Activated CD4-positive, alpha-beta T cell treated with anti-CD3 and anti-CD28 coated beads, Interleukin-2, amount 50 U/mL, for 48 hours (primary cell): ENCODE measurements at regions not wholly inside any gene's neighbourhood (a gene's known extent, or its start where the extent isn't known, plus 50 kb on each side); places are given as distances from the start of the nearest gene placed in this dataset.
"Not testable (repeated sequence)": the region's sequence is repeated elsewhere in the genome, so short reads cannot be mapped to it uniquely, and the experiment has no call there.

Experiments used
- DNase-seq, 2 experiments: peaks; one replicate each; pipeline ENCODE4 v3.0.0-alpha.2; 2020

GRCh38 chr6:66494643-66495042 is 787.6 kb upstream of the EYS start:
- not testable (repeated sequence) for DNase-seq

DNA sequence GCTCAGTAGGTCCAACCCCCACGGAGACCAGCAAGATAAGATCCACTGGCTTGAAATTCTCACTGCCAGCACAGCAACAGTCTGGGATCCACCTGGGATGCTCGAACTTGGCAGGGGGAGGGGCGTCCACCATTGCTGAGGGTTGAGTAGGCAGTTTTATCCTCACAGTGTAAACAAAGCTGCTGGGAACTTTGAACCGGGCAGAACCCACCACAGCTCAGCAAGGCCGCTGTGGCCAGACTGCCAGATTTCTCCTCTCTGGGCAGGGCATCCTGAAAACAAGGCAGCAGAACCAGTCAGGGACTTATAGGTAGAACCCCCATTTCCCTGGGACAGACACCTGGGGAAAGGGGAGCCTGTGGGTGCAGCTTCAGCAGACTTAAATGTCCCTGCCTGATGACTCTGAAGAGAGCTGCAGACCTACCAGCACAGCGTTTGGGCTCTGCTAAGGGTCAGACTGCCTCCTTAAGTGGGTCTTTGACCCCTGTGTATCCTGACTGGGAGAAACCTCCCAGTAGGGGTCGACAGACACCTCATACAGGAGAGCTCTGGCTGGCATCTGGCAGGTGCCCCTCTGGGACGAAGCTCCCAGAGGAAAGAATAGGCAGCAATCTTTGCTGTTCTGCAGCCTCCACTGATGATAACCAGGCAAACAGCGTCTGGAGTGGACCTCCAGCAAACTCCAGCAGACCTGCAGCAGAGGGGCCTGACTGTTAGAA is 782.4 kb upstream of the EYS start:
- no peak for DNase-seq

GRCh38 chr6:66481216-66481615 is 774.2 kb upstream of the EYS start:
- no peak for DNase-seq

GRCh38 chr6:66478705-66479104 is 771.7 kb upstream of the EYS start:
- DNase-seq, result no peak

DNA sequence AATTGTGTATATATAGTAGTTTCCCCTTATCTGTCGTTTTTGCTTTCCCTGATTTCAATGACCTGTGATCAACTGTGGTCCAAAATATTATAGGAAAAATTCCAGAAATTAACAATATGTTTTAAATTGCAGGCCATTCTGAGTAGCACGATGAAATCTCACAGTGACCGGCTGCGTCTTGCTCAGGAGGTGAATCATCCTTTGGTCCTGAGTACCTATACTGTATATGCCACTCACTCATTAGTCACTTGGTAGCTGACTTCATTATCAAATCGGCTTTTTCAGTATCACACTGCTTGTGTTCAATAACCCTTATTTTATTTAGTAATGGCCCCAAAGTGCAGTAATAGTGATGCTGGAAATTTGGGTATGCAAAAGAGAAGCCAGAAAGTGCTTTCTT is 728.3 kb upstream of the EYS start:
- DNase-seq, result no peak

GRCh38 chr6:66429210-66429609 is 722.2 kb upstream of the EYS start:
- no peak for DNase-seq

GRCh38 chr6:66423047-66423446 is 716.0 kb upstream of the EYS start:
- no peak for DNase-seq

GRCh38 chr6:66421570-66421969 is 714.5 kb upstream of the EYS start:
- DNase-seq, result no peak

DNA sequence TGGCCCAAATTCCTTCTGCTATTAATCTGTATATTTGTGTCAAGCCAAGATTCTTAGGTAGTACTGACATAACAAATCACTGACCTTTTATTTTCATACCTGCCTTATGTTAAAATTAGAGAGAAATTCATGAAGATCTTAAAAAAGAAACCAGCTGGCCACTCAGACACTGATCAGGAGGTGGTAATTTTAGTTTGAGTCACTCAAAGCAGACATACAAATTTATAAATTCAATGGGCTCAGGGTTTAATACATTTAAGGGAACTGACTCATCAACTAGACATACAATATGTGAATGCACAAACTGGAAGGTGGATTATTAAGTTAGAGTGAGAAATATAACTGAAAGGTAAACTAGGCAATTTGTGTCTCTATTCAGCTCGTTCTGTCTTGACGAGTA is 711.9 kb upstream of the EYS start:
- DNase-seq, result no peak

- no peak for DNase-seq
These were observed 696.9 kb upstream of the EYS start for GRCh38 chr6:66403966-66404365.

- no peak for DNase-seq
These were observed 695.8 kb upstream of the EYS start for GRCh38 chr6:66402873-66403272.

- no peak for DNase-seq
These were observed 689.5 kb upstream of the EYS start for GRCh38 chr6:66396549-66396948.

GRCh38 chr6:66396145-66396544 is 689.1 kb upstream of the EYS start:
- no peak for DNase-seq

DNA sequence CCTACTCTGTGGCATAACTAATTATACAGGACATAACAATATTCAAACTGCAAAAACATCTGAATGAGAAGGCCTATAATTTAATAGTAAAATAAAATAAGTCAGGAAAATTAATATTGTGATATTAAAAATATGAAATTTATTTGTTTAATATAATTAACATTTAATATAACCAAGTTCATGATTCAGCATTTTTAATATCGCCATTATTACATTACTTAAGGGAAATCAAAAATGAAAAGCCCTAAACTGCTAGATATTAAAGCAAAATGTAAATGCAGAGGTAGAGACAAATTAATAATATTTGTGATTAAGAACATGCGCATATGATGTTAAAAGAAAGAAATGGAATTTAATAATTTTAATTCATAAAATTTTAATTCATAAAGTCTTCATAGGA is 683.4 kb upstream of the EYS start:
- no peak for DNase-seq

GRCh38 chr6:66376001-66376400 is 669.0 kb upstream of the EYS start:
- no peak for DNase-seq

DNA sequence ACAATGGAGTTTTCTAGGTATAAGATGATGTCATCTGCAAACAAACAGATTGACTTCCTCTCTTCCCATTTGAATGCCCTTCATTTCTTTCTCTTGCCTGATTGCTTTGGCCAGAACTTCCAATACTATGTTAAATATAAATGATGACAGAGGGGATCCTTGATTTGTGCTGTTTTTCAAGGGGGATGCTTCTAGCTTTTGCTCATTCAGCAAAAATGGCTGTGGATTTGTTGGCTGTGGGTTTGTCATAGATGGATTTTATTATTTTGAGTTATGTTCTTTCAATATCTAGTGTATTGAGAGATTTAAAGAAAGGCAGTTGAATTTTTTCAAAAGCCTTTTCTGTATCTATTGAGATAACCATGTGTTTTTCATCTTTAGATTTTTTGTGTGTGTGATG is 662.4 kb upstream of the EYS start:
- DNase-seq, result no peak

- DNase-seq, result no peak
These were observed 655.9 kb upstream of the EYS start for GRCh38 chr6:66362888-66363287.

DNA sequence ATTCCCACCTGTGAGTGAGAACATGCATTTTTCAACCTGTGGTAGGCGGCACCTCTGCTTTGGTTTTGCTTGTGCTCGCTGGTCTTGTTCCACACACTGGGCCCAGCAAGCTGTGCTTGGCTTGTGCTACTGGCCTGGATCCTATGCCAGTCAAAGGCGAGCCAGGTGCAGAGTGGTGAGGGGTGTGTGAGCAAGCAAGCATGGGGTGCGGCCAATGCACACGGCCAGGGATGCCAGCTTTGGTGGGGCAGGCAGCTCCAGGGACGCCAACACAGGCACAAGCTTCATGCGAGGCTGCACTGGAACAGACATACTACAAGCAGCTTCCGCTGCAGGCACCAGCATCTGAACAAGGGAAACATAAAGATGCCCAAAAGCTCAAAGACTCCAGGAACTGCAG is 654.9 kb upstream of the EYS start:
- no peak for DNase-seq

- DNase-seq, result no peak
These were observed 650.8 kb upstream of the EYS start for GRCh38 chr6:66357781-66358180.

- no peak for DNase-seq
These were observed 648.4 kb upstream of the EYS start for GRCh38 chr6:66355471-66355870.

DNA sequence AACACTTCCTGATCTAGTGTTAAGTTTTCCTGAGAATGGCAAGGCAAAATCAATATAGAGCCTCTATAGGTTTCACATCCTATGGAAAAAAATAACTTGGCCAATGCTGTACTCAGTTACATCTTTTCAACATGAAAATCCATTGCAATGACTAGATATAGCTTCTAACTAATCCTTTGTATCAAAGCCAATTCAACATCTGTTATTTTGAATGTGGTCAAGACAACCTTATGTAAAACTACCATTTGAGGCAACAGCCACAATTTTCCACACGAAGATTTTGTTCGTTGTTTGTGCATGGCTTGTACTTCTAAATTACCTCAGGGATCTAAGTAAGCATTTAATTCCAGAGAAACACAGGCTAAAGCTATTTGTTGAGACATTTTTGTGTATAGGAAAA is 637.8 kb upstream of the EYS start:
- DNase-seq, result no peak

DNA sequence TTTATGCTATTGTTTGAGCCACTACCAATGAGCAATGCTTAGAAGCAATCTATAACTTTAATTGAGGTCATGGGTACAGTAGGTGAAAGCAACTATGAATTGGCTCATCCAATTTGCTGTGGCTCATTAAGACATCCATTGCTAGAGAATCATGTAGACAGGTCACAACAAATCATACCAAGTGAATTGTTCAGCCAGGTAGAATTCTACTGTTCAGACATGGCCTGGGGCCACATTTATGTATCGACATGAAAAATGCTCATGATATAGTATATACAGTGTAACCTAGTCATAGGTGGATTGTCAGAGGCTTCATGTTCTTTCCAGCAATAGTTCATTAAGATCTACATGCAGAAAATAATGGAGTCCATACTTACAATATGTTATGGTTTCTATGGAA is 633.7 kb upstream of the EYS start:
- no peak for DNase-seq

GRCh38 chr6:66336176-66336575 is 629.1 kb upstream of the EYS start:
- DNase-seq, result no peak

DNA sequence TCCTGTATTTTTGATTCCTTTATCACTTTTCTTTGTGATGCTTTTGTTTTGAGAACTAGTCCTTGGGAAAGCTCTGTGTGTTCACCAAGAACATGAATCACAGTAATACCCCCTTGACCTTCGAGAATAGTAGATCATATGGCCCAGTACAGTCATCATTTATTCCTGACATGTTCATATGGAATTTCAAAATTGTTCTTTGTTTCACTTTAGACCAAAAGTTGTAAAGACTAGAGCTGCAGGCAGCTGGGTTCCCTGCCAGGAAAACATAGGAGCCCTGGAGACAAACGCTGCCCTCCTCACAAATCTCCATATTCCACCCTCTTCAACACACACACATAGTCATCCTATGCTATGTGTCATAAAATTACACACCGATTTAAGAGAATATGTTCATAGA is 621.2 kb upstream of the EYS start:
- DNase-seq, result no peak

DNA sequence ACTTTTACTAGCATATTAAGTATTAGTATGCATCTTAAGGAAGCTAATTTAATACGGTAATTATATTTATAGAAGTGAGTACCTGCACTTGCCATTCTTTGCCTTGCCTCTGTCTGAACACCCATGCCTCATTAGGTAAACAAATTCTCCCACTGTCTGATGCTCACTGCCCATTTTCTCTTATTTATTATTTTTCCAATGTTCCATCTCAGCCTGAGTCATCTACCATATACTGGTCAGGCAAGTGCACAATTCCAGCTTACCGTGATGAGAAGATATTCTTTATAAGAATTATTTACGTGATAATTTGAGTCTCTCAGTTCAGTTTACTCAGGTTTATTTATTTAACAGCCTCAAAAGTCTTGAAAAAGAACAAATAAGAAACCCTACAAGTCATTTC is 619.2 kb upstream of the EYS start:
- no peak for DNase-seq

DNA sequence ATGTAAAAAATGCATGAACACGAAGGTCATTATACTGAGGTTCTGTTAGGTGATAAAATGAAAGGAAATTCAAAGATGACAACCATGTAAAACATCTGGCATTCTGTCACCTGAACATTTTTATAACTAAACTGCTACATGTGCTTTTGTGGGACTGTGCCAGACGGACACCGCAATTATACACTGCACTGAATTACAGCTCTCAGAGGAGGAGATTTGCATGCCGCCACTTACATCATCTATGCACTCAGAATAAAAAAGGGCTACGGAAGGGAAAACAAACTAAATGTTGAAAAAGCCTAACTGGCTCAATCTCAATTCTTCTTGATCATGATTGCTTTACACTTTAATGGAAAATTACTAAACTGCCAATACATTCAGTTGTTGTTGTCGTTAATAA is 614.0 kb upstream of the EYS start:
- DNase-seq, result no peak
